C4-2B (cell line): ENCODE measurements at regions not wholly inside any gene's neighbourhood (a gene's known extent, or its start where the extent isn't known, plus 50 kb on each side); places are given as distances from the start of the nearest gene placed in this dataset.

Source experiments
- ZFX ChIP-seq: fragments of 450-650 bp; IDR thresholded peaks from 2 replicates; pipeline ENCODE4 v1.6.1; 2017
- TF ChIP-seq, protein P1 (sequence below): fragments of 450-650 bp; conservative IDR thresholded peaks from 2 replicates; pipeline ENCODE4 v1.5.1; 2017; ENCODE audit warnings: mild to moderate bottlenecking

DNA sequence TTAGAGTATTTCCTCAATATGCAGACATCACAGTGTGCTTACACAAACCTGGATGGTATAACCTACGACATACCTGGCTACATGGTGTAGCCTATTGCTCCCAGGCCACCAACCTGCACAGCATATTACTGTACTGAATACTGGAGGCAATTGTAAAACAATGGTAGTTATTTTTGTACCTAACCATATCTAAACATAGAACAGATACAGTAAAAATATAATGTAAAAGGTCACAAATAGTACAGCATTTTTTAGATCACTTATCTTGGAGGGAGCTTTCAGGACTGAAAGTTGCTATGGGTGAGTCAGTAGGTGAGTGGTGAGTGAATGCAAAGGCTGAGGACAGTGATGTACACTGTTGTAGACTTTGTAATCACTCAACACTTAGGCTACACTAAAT, 492.3 kb downstream of the MRPL39 start:
- TF ChIP-seq, protein P1, sequence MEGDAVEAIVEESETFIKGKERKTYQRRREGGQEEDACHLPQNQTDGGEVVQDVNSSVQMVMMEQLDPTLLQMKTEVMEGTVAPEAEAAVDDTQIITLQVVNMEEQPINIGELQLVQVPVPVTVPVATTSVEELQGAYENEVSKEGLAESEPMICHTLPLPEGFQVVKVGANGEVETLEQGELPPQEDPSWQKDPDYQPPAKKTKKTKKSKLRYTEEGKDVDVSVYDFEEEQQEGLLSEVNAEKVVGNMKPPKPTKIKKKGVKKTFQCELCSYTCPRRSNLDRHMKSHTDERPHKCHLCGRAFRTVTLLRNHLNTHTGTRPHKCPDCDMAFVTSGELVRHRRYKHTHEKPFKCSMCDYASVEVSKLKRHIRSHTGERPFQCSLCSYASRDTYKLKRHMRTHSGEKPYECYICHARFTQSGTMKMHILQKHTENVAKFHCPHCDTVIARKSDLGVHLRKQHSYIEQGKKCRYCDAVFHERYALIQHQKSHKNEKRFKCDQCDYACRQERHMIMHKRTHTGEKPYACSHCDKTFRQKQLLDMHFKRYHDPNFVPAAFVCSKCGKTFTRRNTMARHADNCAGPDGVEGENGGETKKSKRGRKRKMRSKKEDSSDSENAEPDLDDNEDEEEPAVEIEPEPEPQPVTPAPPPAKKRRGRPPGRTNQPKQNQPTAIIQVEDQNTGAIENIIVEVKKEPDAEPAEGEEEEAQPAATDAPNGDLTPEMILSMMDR: no peak
- TF ChIP-seq ZFX: no peak
